ENCODE measurements at regions not wholly inside any gene's neighbourhood (a gene's known extent, or its start where the extent isn't known, plus 50 kb on each side); places are given as distances from the start of the nearest gene placed in this dataset.

DNA sequence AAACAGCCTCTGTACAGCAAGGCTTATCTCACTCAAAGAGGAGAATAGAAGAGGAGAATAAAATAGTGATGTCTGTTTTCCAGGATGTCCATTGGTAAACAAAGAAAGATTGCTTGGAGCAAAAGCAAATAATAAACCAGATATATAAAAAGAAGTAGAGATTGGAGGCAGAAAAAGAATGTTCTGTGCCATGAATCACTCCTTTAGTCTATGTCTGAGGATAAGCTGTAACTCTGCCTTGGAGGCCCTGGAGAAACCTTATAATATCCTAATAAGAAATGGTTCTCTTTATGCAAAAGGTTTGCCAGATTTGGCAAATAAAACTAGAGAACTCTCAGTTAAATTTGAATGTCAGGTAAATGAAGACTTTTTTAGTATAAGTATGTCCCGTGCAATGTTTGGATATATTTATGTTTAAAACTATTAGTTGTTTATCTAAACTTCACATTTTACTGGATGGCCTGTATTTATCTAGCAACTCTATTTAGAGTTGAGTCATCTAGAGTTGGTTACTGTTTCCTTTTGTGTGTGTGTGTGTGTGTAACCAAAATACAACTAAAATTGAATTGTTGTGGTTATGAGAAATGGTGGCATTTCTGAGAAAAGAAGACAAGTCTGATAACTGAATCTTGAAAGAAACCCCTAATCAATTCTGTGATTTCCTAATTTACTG lies 510.3 kb upstream of the SETBP1 start:
- TF ChIP-seq RARB (CRISPR knock-in tag; IDR thresholded peaks at IDR 0.05): no peak
- TF ChIP-seq ISL1 (CRISPR knock-in tag; IDR thresholded peaks at IDR 0.05): no peak
- no peak for TF ChIP-seq PATZ1 (CRISPR knock-in tag; IDR thresholded peaks at IDR 0.05; ENCODE audit: borderline replicate concordance)
- TF ChIP-seq ZNF8 (CRISPR knock-in tag; IDR thresholded peaks at IDR 0.05): no peak
- no peak for TF ChIP-seq PPARA (CRISPR knock-in tag; IDR thresholded peaks at IDR 0.05; ENCODE audit: borderline replicate concordance)
- TF ChIP-seq SNAI2 (CRISPR knock-in tag; IDR thresholded peaks at IDR 0.05): no peak
- TF ChIP-seq ZFP30 (CRISPR knock-in tag; IDR thresholded peaks at IDR 0.05): no peak
- no peak for TF ChIP-seq ZFP3 (CRISPR knock-in tag; IDR thresholded peaks at IDR 0.05)
- TF ChIP-seq TCF4 (CRISPR knock-in tag; IDR thresholded peaks at IDR 0.05; ENCODE audit: borderline replicate concordance): no peak
- no peak for TF ChIP-seq TSHZ2 (CRISPR knock-in tag; IDR thresholded peaks at IDR 0.05)
- TF ChIP-seq GLIS3 (CRISPR knock-in tag; IDR thresholded peaks at IDR 0.05): no peak

Measured in SK-N-SH treated with all-trans-retinoic acid at 6 μM for 48 hours (cell line).